Liver (tissue), 8 donors: ENCODE measurements at regions not wholly inside any gene's neighbourhood (a gene's known extent, or its start where the extent isn't known, plus 50 kb on each side); places are given as distances from the start of the nearest gene placed in this dataset.

Experiments
- DNase-seq: peaks from one replicate; pipeline ENCODE4 v3.0.0-alpha.2; 2017; ENCODE audit warnings: low spot score
- H3K27ac ChIP-seq, 2 donors: one replicate each; pipeline ENCODE4 v1.7.0; 2013; ENCODE audit warnings: inconsistent platforms in 2 of 2, low read length in 2 of 2, control low read depth in 1 of 2, low read depth in 1 of 2, mild to moderate bottlenecking in 1 of 2
- H3K27me3 ChIP-seq, 4 donors: one replicate each; pipeline versions ENCODE4 v1.6.1 to v1.7.0; 2013; ENCODE audit warnings: low read length in 3 of 4, inconsistent platforms in 1 of 4, mild to moderate bottlenecking in 1 of 4, moderate library complexity in 1 of 4; ENCODE audit not compliant: control insufficient read depth in 4 of 4, insufficient read depth in 4 of 4
- H3K36me3 ChIP-seq, 4 donors: one replicate each; pipeline versions ENCODE4 v1.6.1 to v1.7.0; 2013; ENCODE audit warnings: low read length in 3 of 4, mild to moderate bottlenecking in 3 of 4, low read depth in 1 of 4, moderate library complexity in 1 of 4; ENCODE audit not compliant: control insufficient read depth in 4 of 4, insufficient read depth in 3 of 4
- H3K4me1 ChIP-seq, 4 donors: one replicate each; pipeline versions ENCODE4 v1.6.1 to v1.7.0; 2013; ENCODE audit warnings: low read length in 3 of 4, mild to moderate bottlenecking in 3 of 4, moderate library complexity in 1 of 4; ENCODE audit not compliant: control insufficient read depth in 4 of 4, insufficient read depth in 4 of 4
- H3K4me3 ChIP-seq, 3 donors: one replicate each; pipeline versions ENCODE4 v1.6.1 to v1.7.0; 2013; ENCODE audit warnings: low read length in 3 of 3, control low read depth in 1 of 3, low read depth in 1 of 3, mild to moderate bottlenecking in 1 of 3
- H3K9ac ChIP-seq, 2 donors: one replicate each; pipeline ENCODE4 v1.7.0; 2013; ENCODE audit warnings: low read length in 2 of 2, mild to moderate bottlenecking in 2 of 2, moderate library complexity in 2 of 2, control low read depth in 1 of 2, low read depth in 1 of 2
- H3K9me3 ChIP-seq, 4 donors: one replicate each; pipeline versions ENCODE4 v1.6.1 to v1.7.0; 2013; ENCODE audit warnings: low read length in 3 of 4; ENCODE audit not compliant: control insufficient read depth in 4 of 4
- ATF3 ChIP-seq: IDR thresholded peaks from 2 replicates; pipeline ENCODE4 v1.6.1; 2016; ENCODE audit warnings: antibody characterized with exemption
- CTCF ChIP-seq: fragments of 150-350 bp; IDR thresholded peaks from 2 replicates; pipeline ENCODE4 v1.5.1; 2017; ENCODE audit warnings: improper control_type of control experiment, low read depth, low read length; ENCODE audit not compliant: missing input control
- EGR1 ChIP-seq, 2 donors: IDR thresholded peaks; 2 replicates each; pipeline ENCODE4 v1.6.1; 2016 to 2018; ENCODE audit warnings: antibody characterized with exemption in 2 of 2, low read depth in 2 of 2
- FOXA1 ChIP-seq: IDR thresholded peaks from 2 replicates; pipeline ENCODE4 v1.6.1; 2016; ENCODE audit warnings: antibody characterized with exemption
- FOXA2 ChIP-seq: IDR thresholded peaks from 2 replicates; pipeline ENCODE4 v1.6.1; 2016; ENCODE audit warnings: antibody characterized with exemption
- GABPA ChIP-seq, 2 donors: IDR thresholded peaks in 1 of 2; conservative IDR thresholded peaks in 1 of 2; 2 replicates each; pipeline ENCODE4 v1.6.1; 2016; ENCODE audit warnings: antibody characterized with exemption in 2 of 2, mild to moderate bottlenecking in 1 of 2, moderate library complexity in 1 of 2
- HNF4A ChIP-seq, 2 donors: conservative IDR thresholded peaks; 2 replicates each; pipeline ENCODE4 v1.6.1; 2016; ENCODE audit warnings: antibody characterized with exemption in 2 of 2, mild to moderate bottlenecking in 2 of 2
- HNF4G ChIP-seq: IDR thresholded peaks from 2 replicates; pipeline ENCODE4 v1.6.1; 2016; ENCODE audit warnings: antibody characterized with exemption
- JUND ChIP-seq, 2 donors: IDR thresholded peaks; 2 replicates each; pipeline ENCODE4 v1.6.1; 2016; ENCODE audit warnings: antibody characterized with exemption in 2 of 2
- MAX ChIP-seq: IDR thresholded peaks from 2 replicates; pipeline ENCODE4 v1.6.1; 2016; ENCODE audit warnings: antibody characterized with exemption
- NR2F2 ChIP-seq: IDR thresholded peaks from 2 replicates; pipeline ENCODE4 v1.6.1; 2016; ENCODE audit warnings: antibody characterized with exemption
- RAD21 ChIP-seq, 2 donors: IDR thresholded peaks; 2 replicates each; pipeline ENCODE4 v1.6.1; 2016; ENCODE audit warnings: antibody characterized with exemption in 2 of 2, mild to moderate bottlenecking in 2 of 2
- REST ChIP-seq: IDR thresholded peaks from 2 replicates; pipeline ENCODE4 v1.6.1; 2016; ENCODE audit warnings: antibody characterized with exemption, mild to moderate bottlenecking
- RXRA ChIP-seq, 2 donors: IDR thresholded peaks; 2 replicates each; pipeline ENCODE4 v1.6.1; 2017 to 2018; ENCODE audit warnings: antibody characterized with exemption in 2 of 2, mild to moderate bottlenecking in 1 of 2
- SP1 ChIP-seq: IDR thresholded peaks from 2 replicates; pipeline ENCODE4 v1.6.1; 2018; ENCODE audit warnings: antibody characterized with exemption, mild to moderate bottlenecking
- TAF1 ChIP-seq: conservative IDR thresholded peaks from 2 replicates; pipeline ENCODE4 v1.6.1; 2016; ENCODE audit warnings: antibody characterized with exemption, mild to moderate bottlenecking
- YY1 ChIP-seq: IDR thresholded peaks from 2 replicates; pipeline ENCODE4 v1.6.1; 2016; ENCODE audit warnings: antibody characterized with exemption, mild to moderate bottlenecking
- ZBTB33 ChIP-seq: IDR thresholded peaks from 2 replicates; pipeline ENCODE4 v1.6.1; 2016; ENCODE audit warnings: antibody characterized with exemption
- WGBS: extraction: QIAGEN DNeasy Blood & Tissue Kit; methylation state at CpG from one replicate; pipeline ENCODE4 v1.1.7; 2013; 5-methylcytosine and 5-hydroxymethylcytosine counted together
- donor health status: healthy.
- donor health status: healthy.
- donor health status: healthy.
- donor health status: healthy.
- donor health status: healthy.

- Histone ChIP-seq H3K4me3 (no peak overlapping the region), H3K9me3 (no peaks in the 10 kb centered on the region), H3K27me3 (no peaks in the 10 kb centered on the region), H3K4me1 (no peaks in the 10 kb centered on the region), H3K27ac (no peak overlapping the region), H3K9ac (no peak overlapping the region), H3K36me3 (no peaks in the 10 kb centered on the region)
- TF ChIP-seq RXRA (IDR thresholded peaks at IDR 0.05) (no peak), MAX (no peak), RAD21 (IDR thresholded peaks at IDR 0.05) (no peak), FOXA2 (no peak), HNF4G (no peak), FOXA1 (no peak), ATF3 (no peak), YY1 (no peak), NR2F2 (no peak), EGR1 (IDR thresholded peaks at IDR 0.05; ENCODE audit: low read depth in 2 of 2) (no peak), ZBTB33 (no peak), CTCF (no peak), REST (no peak), GABPA (IDR thresholded peaks at IDR 0.05 in 1 of 2, conservative IDR thresholded peaks at IDR 0.05 in 1 of 2) (no peak), HNF4A (conservative IDR thresholded peaks at IDR 0.05) (no peak), SP1 (no peak), TAF1 (no peak), JUND (IDR thresholded peaks at IDR 0.05) (no peak)
- 97% methylated on average over 14 of the region's 14 CpGs for WGBS
- no peak for DNase-seq
Observed at GRCh38 chr2:236960531-236960930, 125.2 kb upstream of the COPS8 start.

GRCh38 chr2:236962816-236963215, 122.9 kb upstream of the COPS8 start:
- WGBS: 90% methylated on average over 4 of the region's 4 CpGs
- Histone ChIP-seq H3K4me1 (no peaks in the 10 kb centered on the region), H3K36me3 (no peaks in the 10 kb centered on the region), H3K9me3 (no peaks in the 10 kb centered on the region), H3K4me3 (no peak overlapping the region), H3K27me3 (no peaks in the 10 kb centered on the region), H3K9ac (no peak overlapping the region), H3K27ac (no peak overlapping the region)
- no peak for DNase-seq
- TF ChIP-seq RAD21 (IDR thresholded peaks at IDR 0.05): no peak
- no peak for TF ChIP-seq GABPA (IDR thresholded peaks at IDR 0.05 in 1 of 2, conservative IDR thresholded peaks at IDR 0.05 in 1 of 2)
- no peak for TF ChIP-seq JUND (IDR thresholded peaks at IDR 0.05)
- TF ChIP-seq EGR1 (IDR thresholded peaks at IDR 0.05; ENCODE audit: low read depth in 2 of 2): no peak
- TF ChIP-seq TAF1: no peak
- no peak for TF ChIP-seq ATF3
- TF ChIP-seq FOXA2: no peak
